ENCODE measurements at regions not wholly inside any gene's neighbourhood (a gene's known extent, or its start where the extent isn't known, plus 50 kb on each side); places are given as distances from the start of the nearest gene placed in this dataset.
"Not testable (repeated sequence)": the region's sequence is repeated elsewhere in the genome, so short reads cannot be mapped to it uniquely, and the experiment has no call there.

GRCh38 chr4:92014067-92014466 is 289.7 kb upstream of the GRID2 start:
- DNase-seq, result no peak

DNA sequence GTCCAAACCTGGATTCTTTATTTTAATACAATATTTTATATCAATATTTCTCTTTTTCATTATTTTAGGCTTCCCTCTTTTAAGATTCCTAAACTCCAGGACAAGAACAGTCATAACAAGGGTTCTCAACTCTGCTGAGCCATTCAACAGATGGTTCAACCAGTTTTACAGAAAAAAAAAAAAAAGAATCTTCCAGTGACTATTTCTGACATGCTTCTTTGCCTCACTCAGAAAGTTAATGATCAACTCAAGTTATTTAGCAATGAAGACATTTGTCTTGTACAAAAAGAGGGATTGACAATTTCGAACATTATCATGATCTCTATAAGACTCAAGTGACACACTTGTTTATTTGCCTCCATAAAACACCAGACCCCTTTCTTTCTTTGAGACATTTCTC is 282.6 kb upstream of the GRID2 start:
- no peak for DNase-seq

GRCh38 chr4:92021788-92022187 is 282.0 kb upstream of the GRID2 start:
- no peak for DNase-seq

GRCh38 chr4:92028830-92029229 is 274.9 kb upstream of the GRID2 start:
- DNase-seq, result not testable (repeated sequence)

- no peak for DNase-seq
Measured at GRCh38 chr4:92031825-92032224, 271.9 kb upstream of the GRID2 start.

DNA sequence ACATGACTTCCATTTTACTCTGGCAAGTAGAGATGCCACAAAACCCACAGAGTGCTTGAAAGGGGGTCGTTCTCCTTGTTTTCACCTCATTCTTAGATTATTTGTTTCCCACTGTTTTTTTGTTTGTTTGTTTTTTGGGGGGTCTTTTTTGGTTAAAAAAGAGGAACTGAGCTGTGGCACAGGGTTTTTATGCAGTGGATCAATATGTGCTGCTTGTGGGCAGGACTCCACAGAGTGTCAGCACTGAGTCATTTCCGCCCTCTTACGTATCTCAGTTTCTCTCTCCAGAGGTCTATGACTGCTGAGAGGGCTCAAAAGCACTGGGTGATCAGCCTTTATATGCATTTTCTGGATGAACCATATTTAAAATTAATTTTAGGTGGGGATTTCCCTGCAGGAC is 268.1 kb upstream of the GRID2 start:
- no peak for DNase-seq

GRCh38 chr4:92045718-92046117 is 258.0 kb upstream of the GRID2 start:
- DNase-seq, result no peak

- DNase-seq, result no peak
Measured at GRCh38 chr4:92047209-92047875, 256.4 kb upstream of the GRID2 start.

- DNase-seq, result no peak
Measured at GRCh38 chr4:92050875-92051274, 252.9 kb upstream of the GRID2 start.

GRCh38 chr4:92059615-92060014 is 244.2 kb upstream of the GRID2 start:
- DNase-seq, result no peak

DNA sequence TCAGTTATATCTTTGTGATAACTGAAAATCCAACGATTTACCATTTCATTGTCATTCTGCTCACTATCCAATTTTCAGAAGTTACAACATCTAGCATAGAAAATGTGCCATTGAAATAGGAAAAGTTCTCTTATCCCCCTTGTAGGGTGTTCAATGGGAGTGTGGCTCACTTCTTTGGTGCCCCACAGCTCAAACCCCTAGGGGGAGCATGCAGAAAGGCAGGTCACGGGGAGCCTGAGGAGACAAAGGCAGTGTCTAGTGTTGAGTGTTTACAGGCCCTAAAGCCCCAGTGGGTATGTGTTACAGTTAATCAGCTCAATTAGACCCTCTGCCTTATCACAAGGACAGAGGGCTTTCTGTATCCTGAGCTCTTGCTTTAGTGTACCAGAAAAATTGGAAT is 243.4 kb upstream of the GRID2 start:
- DNase-seq, result no peak

- DNase-seq, result no peak
Measured at GRCh38 chr4:92064574-92064973, 239.2 kb upstream of the GRID2 start.

- no peak for DNase-seq
Measured at GRCh38 chr4:92066485-92066884, 237.3 kb upstream of the GRID2 start.

GRCh38 chr4:92071587-92071986 is 232.2 kb upstream of the GRID2 start:
- no peak for DNase-seq

DNA sequence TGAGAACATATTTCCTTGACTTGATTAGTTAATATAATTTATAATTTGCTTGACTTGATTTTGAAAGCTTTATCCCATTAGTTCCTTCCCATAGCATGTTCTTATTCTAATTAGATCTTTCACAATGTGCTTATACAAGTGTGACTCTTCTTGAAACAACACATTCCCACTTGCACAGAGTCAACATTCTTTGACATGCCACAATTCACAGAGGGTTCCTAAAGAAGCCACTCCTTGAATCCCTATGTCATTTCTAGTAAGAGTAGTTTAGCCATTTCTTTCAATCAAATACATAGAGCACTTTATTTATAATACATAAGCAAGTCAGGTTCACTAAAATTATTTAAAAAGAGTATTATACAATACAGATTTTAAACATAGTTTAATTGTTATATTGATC is 228.9 kb upstream of the GRID2 start:
- no peak for DNase-seq

GRCh38 chr4:92090887-92091286 is 212.9 kb upstream of the GRID2 start:
- no peak for DNase-seq

DNA sequence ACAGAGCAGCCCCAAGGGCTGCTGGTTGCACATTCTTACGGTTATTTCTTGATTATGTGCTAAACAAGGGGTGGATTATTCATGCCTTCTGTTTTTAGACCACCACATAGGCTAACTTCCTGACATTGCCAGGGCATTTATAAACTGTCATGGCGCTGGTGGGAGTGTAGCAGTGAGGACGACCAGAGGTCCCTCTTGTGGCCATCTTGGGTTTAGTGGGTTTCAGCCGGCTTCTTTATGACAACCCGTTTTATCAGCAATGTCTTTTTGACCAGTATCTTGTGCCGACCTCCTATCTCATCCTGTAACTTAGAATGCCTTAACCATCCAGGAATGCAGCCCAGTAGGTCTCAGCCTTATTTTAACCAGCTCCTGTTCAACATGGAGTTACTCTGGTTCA is 212.4 kb upstream of the GRID2 start:
- no peak for DNase-seq

DNA sequence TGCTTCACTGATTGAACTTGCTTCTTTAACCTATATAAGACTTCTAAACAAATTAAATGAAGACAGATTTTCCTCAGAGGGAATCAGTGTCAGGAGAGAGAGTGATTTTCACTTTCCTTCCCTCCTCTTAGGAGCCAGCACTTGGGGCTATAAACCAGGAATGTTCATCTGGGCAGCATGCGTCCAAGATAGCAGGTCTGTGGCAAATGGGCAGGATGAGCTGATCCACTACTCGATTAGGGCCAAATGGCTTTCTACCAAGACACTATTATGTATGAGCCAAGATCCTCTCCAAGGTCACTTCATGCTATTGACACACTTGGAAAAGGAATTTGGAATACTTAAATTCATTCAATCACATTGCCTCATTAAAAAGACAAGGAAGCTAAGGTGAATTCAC is 203.9 kb upstream of the GRID2 start:
- no peak for DNase-seq

DNA sequence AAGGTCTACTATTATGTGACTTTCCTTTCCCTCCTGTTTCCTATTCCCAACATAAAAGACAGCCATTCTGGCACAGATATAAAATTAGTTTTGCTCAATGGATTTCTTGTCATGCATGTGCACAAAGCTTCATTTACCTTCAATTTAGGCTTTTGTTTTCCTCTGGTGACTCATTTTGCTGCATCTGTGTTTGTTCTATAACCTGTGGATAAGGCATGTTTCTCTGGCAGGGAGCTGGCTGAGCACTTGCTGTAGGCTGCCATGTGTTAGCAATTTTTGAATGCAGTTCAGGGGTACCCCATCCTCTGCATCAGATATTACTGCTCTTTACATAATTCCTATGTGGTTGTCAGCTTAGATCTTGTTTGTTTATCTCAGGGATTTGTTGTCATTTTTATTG is 202.8 kb upstream of the GRID2 start:
- DNase-seq, result no peak

DNA sequence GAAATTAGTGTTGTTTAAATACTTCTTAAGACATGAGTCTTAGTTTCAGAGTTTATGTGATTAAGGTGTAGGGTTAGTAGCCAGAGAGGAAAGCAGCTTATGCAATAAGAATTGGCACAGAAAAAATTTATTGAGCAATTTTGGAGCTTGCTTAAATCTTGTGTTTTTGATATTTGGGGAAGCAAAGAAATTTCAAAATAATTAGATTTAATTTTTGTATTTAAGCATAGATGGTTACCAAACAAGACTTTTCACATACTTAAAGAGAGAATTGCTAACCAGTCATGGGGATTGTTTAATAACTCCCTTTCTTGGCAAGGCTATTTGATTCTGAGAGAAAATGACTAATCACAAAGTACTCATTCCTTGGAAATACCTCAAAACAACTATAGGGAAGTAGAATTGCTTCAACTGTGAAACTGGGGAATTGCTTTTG is 202.0 kb upstream of the GRID2 start:
- DNase-seq, result no peak

GRCh38 chr4:92104506-92104905 is 199.3 kb upstream of the GRID2 start:
- DNase-seq, result no peak

- DNase-seq, result no peak
Measured at GRCh38 chr4:92106816-92107215, 196.9 kb upstream of the GRID2 start.

DNA sequence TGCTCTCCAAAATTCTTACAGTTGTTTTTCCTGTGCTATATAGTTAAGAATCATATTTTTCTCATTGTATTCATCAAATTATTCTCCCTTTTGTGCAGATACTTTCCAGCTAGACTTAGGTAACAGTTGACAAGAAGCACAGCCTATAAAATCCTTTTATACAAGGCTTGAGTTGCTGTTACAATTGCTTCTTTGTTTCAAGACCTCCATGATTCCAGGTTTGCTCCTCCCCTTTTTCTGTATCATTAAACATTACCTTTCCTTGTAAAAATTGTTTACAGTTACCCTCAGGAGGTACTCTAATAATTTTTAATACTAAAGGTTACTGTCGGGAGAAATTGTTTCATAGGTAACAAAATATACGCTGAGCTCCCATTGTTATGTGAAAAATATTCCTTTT is 192.3 kb upstream of the GRID2 start:
- DNase-seq, result no peak

DNA sequence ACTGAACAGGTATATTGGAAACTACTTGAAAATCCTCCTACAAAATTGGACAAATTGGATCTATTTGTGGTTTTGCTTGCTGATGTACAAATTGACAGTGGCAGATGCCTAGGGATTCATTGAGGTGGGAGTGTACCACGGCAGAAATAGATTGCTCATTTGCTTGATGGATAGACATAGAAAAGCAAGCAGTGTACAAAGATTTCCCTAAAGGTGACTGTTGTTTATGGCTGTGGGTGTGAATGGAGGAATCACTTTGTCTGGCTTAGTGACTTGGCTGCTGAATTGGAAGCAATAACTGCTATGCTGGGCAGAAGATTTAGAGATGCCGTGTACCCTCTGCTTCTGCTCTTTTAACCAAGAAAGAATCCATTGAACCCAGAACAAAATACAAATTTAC is 191.0 kb upstream of the GRID2 start:
- DNase-seq, result no peak

DNA sequence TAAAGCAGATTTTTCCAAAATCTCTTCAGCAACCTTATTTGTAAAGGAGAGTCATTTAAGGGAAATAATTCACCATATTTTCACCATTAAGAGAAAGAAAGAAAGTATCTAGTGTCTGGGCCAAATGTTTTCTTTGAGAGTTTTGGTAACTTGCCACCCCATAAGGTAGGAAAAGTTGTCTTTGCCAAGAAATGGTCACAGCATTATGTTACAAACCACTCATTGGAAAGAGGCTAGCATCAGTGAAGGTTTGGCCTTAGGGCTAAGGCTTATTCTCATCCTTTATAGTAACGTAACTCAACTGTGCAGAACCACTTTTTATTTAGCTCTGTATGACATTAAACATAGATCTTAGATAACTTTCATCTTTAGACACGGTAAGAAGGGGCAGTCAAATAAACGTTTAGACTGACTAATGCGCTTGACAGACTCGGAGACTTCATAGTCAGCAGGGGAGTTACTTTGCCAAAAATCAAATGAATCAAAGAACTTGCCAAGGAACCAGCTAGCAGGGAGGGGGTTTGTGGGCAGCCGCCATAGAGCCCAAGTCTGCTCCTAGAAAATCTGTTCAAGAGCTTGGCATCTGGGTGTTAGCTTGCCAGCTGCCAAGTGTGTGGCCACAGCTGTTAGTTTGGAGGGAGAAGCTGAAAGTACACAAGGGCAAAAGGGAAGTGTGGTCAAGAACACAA is 182.8 kb upstream of the GRID2 start:
- DNase-seq, result peak; percentile 93
